Hepatocyte (in vitro differentiated cells): ENCODE measurements at regions not wholly inside any gene's neighbourhood (a gene's known extent, or its start where the extent isn't known, plus 50 kb on each side); places are given as distances from the start of the nearest gene placed in this dataset.

Source experiments
- DNase-seq: peaks from one replicate; pipeline ENCODE4 v3.0.0-alpha.2; 2016; ENCODE audit warnings: low spot score
- H2AFZ ChIP-seq: fragments of 200-600 bp; sonication (generic); 2 replicates; pipeline ENCODE4 v1.6.0; 2016; ENCODE audit warnings: antibody characterized with exemption, mild to moderate bottlenecking
- H3K27ac ChIP-seq: fragments of 200-600 bp; sonication (generic); 2 replicates; pipeline ENCODE4 v1.5.1; 2016; ENCODE audit warnings: mild to moderate bottlenecking
- H3K27me3 ChIP-seq: fragments of 200-600 bp; sonication (generic); 2 replicates; pipeline ENCODE4 v1.6.1; 2016
- H3K36me3 ChIP-seq: fragments of 200-600 bp; sonication (generic); replicated peaks from 2 replicates; pipeline ENCODE4 v1.5.1; 2016; ENCODE audit warnings: low read depth; ENCODE audit not compliant: insufficient read depth
- H3K4me1 ChIP-seq: fragments of 200-600 bp; sonication (generic); 2 replicates; pipeline ENCODE4 v1.5.1; 2016; ENCODE audit warnings: mild to moderate bottlenecking, moderate library complexity; ENCODE audit not compliant: insufficient read depth
- H3K4me2 ChIP-seq: fragments of 200-600 bp; sonication (generic); 2 replicates; pipeline ENCODE4 v1.6.0; 2016
- H3K4me3 ChIP-seq: fragments of 200-600 bp; sonication (generic); 2 replicates; pipeline ENCODE4 v1.5.1; 2016; ENCODE audit warnings: mild to moderate bottlenecking
- H3K79me2 ChIP-seq: fragments of 200-600 bp; sonication (generic); 2 replicates; pipeline ENCODE4 v1.6.0; 2017; ENCODE audit warnings: mild to moderate bottlenecking
- H3K9me2 ChIP-seq: fragments of 200-600 bp; sonication (generic); replicated peaks from 2 replicates; pipeline ENCODE4 v1.6.0; 2017; ENCODE audit warnings: mild to moderate bottlenecking; ENCODE audit not compliant: insufficient read depth
- H3K9me3 ChIP-seq: fragments of 200-600 bp; sonication (generic); 2 replicates; pipeline ENCODE4 v1.5.1; 2016; ENCODE audit warnings: low read depth, mild to moderate bottlenecking
- H4K20me1 ChIP-seq: fragments of 200-600 bp; sonication (generic); 2 replicates; pipeline ENCODE4 v1.6.0; 2016; ENCODE audit warnings: mild to moderate bottlenecking; ENCODE audit not compliant: insufficient read depth, poor library complexity, severe bottlenecking
- CTCF ChIP-seq: fragments of 200-600 bp; sonication (generic); IDR thresholded peaks from 2 replicates; pipeline ENCODE4 v1.5.1; 2016; ENCODE audit warnings: antibody characterized with exemption, mild to moderate bottlenecking; ENCODE audit not compliant: poor library complexity
- EZH2 ChIP-seq: fragments of 200-600 bp; sonication (generic); IDR thresholded peaks from 2 replicates; pipeline ENCODE4 v1.6.1; 2016; ENCODE audit warnings: antibody characterized with exemption, mild to moderate bottlenecking, borderline replicate concordance
- EZH2phosphoT487 ChIP-seq: fragments of 200-600 bp; sonication (generic); IDR thresholded peaks from one replicate; pipeline ENCODE4 v1.6.1; 2018; ENCODE audit warnings: antibody characterized with exemption, mild to moderate bottlenecking, low read depth, moderate library complexity; ENCODE audit not compliant: unreplicated experiment, severe bottlenecking
- WGBS: methylation state at CpG from one replicate; pipeline ENCODE4 v1.1.6; 2016; ENCODE audit warnings: low lambda C conversion rate; ENCODE audit errors: missing lambda C conversion rate; 5-methylcytosine and 5-hydroxymethylcytosine counted together

DNA sequence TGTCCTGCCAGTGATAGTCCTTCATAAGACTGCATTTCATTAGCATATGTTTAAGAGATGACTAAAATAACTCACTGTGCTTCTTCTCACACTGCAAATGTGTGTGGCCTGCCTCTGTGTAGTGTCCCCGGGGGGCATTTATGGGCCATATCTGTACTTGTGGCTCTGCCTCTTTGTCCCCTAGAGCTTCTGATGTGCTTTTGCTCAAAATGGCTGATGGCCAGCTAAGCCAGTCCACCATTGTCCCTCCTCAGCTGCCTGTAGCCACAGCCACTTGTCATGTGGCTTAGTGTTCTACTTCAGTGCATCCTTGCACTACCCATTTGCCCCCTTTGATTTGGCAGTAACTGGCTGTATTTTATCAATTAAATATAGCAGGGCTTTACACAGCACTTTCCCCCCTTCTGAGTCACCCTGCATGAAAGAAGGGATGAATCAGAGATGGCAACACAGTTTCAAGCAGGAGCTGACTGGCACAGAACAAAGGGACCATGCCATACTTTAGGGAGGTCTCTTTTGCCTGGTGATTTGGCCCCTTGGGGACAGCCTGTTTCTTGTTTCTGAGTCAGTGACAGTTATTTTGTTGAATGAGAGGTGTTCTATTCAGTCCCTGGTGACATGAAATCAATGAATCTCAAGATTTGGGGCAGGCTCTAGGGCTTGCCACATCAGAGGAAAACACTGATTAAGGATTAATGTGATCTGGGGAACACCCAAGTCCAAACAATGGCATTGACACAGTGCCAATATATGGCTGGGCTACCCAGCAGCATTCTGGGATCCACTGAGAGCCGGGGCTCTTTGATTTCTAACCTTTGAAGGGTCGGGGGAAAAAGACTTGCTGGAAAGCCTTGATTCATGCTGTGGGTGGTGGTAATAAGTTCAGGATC lies 245.5 kb downstream of the SMARCA2 start:
- Histone ChIP-seq H3K9me2 (no peaks in the 10 kb centered on the region), H2AFZ (no peak overlapping the region), H4K20me1 (no peaks in the 10 kb centered on the region), H3K36me3 (no peaks in the 10 kb centered on the region), H3K27ac (no peak overlapping the region), H3K27me3 (no peaks in the 10 kb centered on the region), H3K4me2 (no peak overlapping the region), H3K4me3 (no peak overlapping the region), H3K79me2 (no peaks in the 10 kb centered on the region), H3K9me3 (no peaks in the 10 kb centered on the region), H3K4me1 (no peaks in the 10 kb centered on the region)
- 71% methylated on average over 3 of the region's 3 CpGs for WGBS
- DNase-seq, result no peak
- TF ChIP-seq EZH2, result no peak
- no peak for TF ChIP-seq EZH2phosphoT487
- no peak for TF ChIP-seq CTCF

- Histone ChIP-seq H3K79me2 (no peaks in the 10 kb centered on the region), H3K36me3 (no peaks in the 10 kb centered on the region), H3K4me1 (no peaks in the 10 kb centered on the region), H4K20me1 (no peaks in the 10 kb centered on the region), H3K27ac (no peak overlapping the region), H3K9me3 (no peaks in the 10 kb centered on the region), H3K4me3 (no peak overlapping the region), H2AFZ (no peak overlapping the region), H3K9me2 (no peaks in the 10 kb centered on the region), H3K27me3 (no peaks in the 10 kb centered on the region), H3K4me2 (no peak overlapping the region)
- no peak for DNase-seq
- TF ChIP-seq EZH2phosphoT487 (no peak), EZH2 (no peak), CTCF (no peak)
- 42% methylated on average over 4 of the region's 4 CpGs for WGBS
Observed at GRCh38 chr9:2261421-2262103, 246.4 kb downstream of the SMARCA2 start.

GRCh38 chr9:2262386-2263071 lies 247.4 kb downstream of the SMARCA2 start:
- no peaks in the 10 kb centered on the region for H3K9me3 ChIP-seq
- H3K27me3 ChIP-seq, result no peaks in the 10 kb centered on the region
- H3K27ac ChIP-seq, result no peak overlapping the region
- 76% methylated on average over 4 of the region's 4 CpGs for WGBS
- no peak for DNase-seq
- H2AFZ ChIP-seq, result no peak overlapping the region
- H3K4me1 ChIP-seq, result no peaks in the 10 kb centered on the region
- TF ChIP-seq EZH2phosphoT487, result no peak
- TF ChIP-seq EZH2, result no peak
- no peak for TF ChIP-seq CTCF
- H3K4me3 ChIP-seq, result no peak overlapping the region
- no peaks in the 10 kb centered on the region for H4K20me1 ChIP-seq
- H3K4me2 ChIP-seq, result no peak overlapping the region
- H3K9me2 ChIP-seq, result no peaks in the 10 kb centered on the region
- H3K36me3 ChIP-seq, result no peaks in the 10 kb centered on the region
- H3K79me2 ChIP-seq, result no peaks in the 10 kb centered on the region
